ENCODE measurements at regions not wholly inside any gene's neighbourhood (a gene's known extent, or its start where the extent isn't known, plus 50 kb on each side); places are given as distances from the start of the nearest gene placed in this dataset.

- 75 to 82% methylated on average over 5 of the region's 5 CpGs for WGBS, 2 donors
- intact Hi-C loops (cut with DNase I), result loop anchor here (5.0 kb wide), 1 partner anchor 364 kb away; no protein-coding TSS in a partner anchor
Measured at GRCh38 chr21:29477941-29478340, 179.2 kb downstream of the BACH1 start.

DNA sequence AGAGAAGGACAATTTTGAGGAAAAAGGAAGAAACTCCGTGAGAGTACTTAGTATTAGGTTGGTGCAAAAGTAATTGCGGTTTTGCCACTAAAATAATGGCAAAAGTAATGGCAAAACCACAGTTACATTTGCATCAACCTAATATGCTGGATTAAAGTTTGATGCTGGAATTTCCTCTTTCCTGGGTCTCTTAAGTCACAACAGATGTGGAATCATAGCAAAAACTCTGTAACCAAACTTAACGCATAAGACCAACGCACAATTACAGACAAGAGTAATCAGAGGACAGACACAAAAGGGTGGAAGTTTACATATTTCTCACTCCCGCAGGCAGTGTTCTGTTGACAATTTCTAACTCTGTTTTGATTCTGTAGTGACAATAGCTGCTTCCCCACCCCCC is 182.4 kb downstream of the BACH1 start:
- Histone ChIP-seq H3K4me3 (no peak overlapping the region), H3K9me3 (no peaks in the 10 kb centered on the region), H3K36me3 (no peaks in the 10 kb centered on the region), H3K4me1 (peaks cover 0 to 18% (median 0%) of the 10 kb centered on the region in 3 donors), H3K27ac (no peak overlapping the region), H3K27me3 (no peaks in the 10 kb centered on the region)
- no peak for TF ChIP-seq CTCF (IDR thresholded peaks at IDR 0.05)
- TF ChIP-seq POLR2A (IDR thresholded peaks at IDR 0.05), result no peak
- WGBS, 2 donors, result 88 to 93% methylated on average over 5 of the region's 5 CpGs
- intact Hi-C loops (cut with DNase I), result no loop called here
- no peak for DNase-seq

More at GRCh38 chr21:29477941-29478340, 179.2 kb downstream of the BACH1 start:
- Histone ChIP-seq H3K9me3 (no peaks in the 10 kb centered on the region), H3K4me3 (no peak overlapping the region), H3K36me3 (no peaks in the 10 kb centered on the region), H3K27me3 (no peaks in the 10 kb centered on the region), H3K4me1 (peaks cover 0 to 21% (median 0%) of the 10 kb centered on the region in 3 donors), H3K27ac (no peak overlapping the region)
- no peak for DNase-seq
- TF ChIP-seq POLR2A (IDR thresholded peaks at IDR 0.05) (no peak), CTCF (IDR thresholded peaks at IDR 0.05) (no peak)

GRCh38 chr21:29481641-29482040 is 182.9 kb downstream of the BACH1 start:
- H3K4me1 ChIP-seq, result peaks cover 0 to 13% (median 0%) of the 10 kb centered on the region in 3 donors
- TF ChIP-seq POLR2A (IDR thresholded peaks at IDR 0.05), result no peak
- H3K4me3 ChIP-seq, result no peak overlapping the region
- no peaks in the 10 kb centered on the region for H3K27me3 ChIP-seq
- H3K9me3 ChIP-seq, result no peaks in the 10 kb centered on the region
- no peak for DNase-seq
- H3K36me3 ChIP-seq, result no peaks in the 10 kb centered on the region
- 65 to 67% methylated on average over 1 to 2 of the region's 2 CpGs for WGBS, 2 donors
- intact Hi-C loops (cut with DNase I), result no loop called here
- H3K27ac ChIP-seq, result no peak overlapping the region

DNA sequence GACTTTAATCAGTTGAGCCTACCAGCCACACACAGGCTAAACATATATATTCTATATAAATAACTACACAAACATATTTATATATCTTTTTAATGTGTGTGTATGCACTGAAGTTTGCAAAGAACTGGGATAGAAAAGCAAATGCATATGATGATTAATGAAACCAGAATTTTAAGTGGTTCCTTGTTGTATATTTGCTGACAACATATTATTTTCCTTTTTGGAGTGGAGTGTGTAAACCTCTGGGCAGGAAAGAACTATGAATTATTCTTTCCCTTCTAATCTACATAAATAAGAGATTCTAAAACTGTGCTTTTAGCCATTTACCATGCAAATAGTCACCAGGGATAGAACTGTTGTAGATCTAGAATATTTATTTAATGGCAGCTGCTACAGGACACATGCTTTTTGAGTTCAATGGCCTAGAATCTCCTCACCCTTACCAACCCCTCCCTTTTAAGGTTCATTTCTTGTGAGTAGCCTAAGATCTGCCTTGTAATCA is 187.6 kb downstream of the BACH1 start:
- TF ChIP-seq POLR2A (IDR thresholded peaks at IDR 0.05), result no peak
- TF ChIP-seq CTCF (IDR thresholded peaks at IDR 0.05), result no peak
- intact Hi-C loops (cut with DNase I), result no loop called here
- H3K27me3 ChIP-seq, result no peaks in the 10 kb centered on the region

More for the DNA sequence above, 187.6 kb downstream of the BACH1 start:
- no peaks in the 10 kb centered on the region for H3K4me1 ChIP-seq
- no peaks in the 10 kb centered on the region for H3K9me3 ChIP-seq
- no peak for DNase-seq
- no peak overlapping the region for H3K27ac ChIP-seq
- H3K4me3 ChIP-seq, result no peak overlapping the region
- no peaks in the 10 kb centered on the region for H3K36me3 ChIP-seq

Data from esophagus squamous epithelium (tissue), 5 donors.